GM12878 (cell line): ENCODE measurements at regions not wholly inside any gene's neighbourhood (a gene's known extent, or its start where the extent isn't known, plus 50 kb on each side); places are given as distances from the start of the nearest gene placed in this dataset.

Experiments used
- ATAC-seq: fragments of 200-7000 bp; cut with Tn5 transposase; 3 replicates; pipeline ENCODE4 v1.9.1; 2020; ENCODE audit warnings: mild to moderate bottlenecking, moderate library complexity
- BruUV-seq: library from RNA; stranded (reverse); fragments of 400-500 nt; replicated peaks from 2 replicates; lab custom pipeline; 2021; lab: Mats Ljungman, UMichigan
- CTCF ChIA-PET: fragments of 300-600 bp; sonication (Branson Sonifier 250); formaldehyde crosslinking; extraction: SDS; loops from one replicate; lab custom pipeline; 2021; ENCODE audit warnings: inconsistent platforms; lab: Yijun Ruan, JAX
- POLR2A ChIA-PET: fragments of 350-600 bp; formaldehyde crosslinking; extraction: SDS; loops from one replicate; lab custom pipeline; 2021; ENCODE audit warnings: inconsistent platforms; lab: Charles Lee
- RAD21 ChIA-PET: fragments of 300-600 bp; sonication (Branson Sonifier 250); formaldehyde crosslinking; loops from one replicate; lab custom pipeline; 2023; ENCODE audit warnings: antibody characterized with exemption; ENCODE audit not compliant: unreplicated experiment; lab: Charles Lee
- SMC1A ChIA-PET: fragments of 300-600 bp; sonication (Branson Sonifier 250); formaldehyde crosslinking; loops from one replicate; lab custom pipeline; 2023; ENCODE audit not compliant: unreplicated experiment, uncharacterized antibody; lab: Charles Lee
- DNase-seq: peaks from one replicate; pipeline ENCODE4 v3.0.0-alpha.2; 2011; ENCODE audit warnings: low read depth, low spot score
- FAIRE-seq: peaks from 3 replicates; lab custom pipeline; 2011; peaks lifted over from hg19 to GRCh38; lab: Jason Lieb, UNC
- H2AFZ ChIP-seq: 2 replicates; pipeline ENCODE4 v1.6.0; 2011; ENCODE audit warnings: low read depth, low read length, control low read depth; ENCODE audit not compliant: control insufficient read depth
- H3K27ac ChIP-seq: 2 replicates; pipeline ENCODE4 v1.5.1; 2011; ENCODE audit warnings: control low read depth; ENCODE audit not compliant: control insufficient read depth, insufficient read depth
- H3K27me3 ChIP-seq, 2 experiments: replicated peaks in 1 of 2; 2 replicates each; pipeline versions ENCODE4 v1.6.0 to v1.6.1; 2011; ENCODE audit warnings: low read length in 1 of 2; ENCODE audit not compliant: control insufficient read depth in 2 of 2, insufficient read depth in 2 of 2
- H3K36me3 ChIP-seq, 2 experiments: 2 replicates each; pipeline ENCODE4 v1.5.1; 2011; ENCODE audit warnings: low read length in 1 of 2; ENCODE audit not compliant: control insufficient read depth in 2 of 2, insufficient read depth in 2 of 2
- H3K4me1 ChIP-seq: 2 replicates; pipeline ENCODE4 v1.6.1; 2011; ENCODE audit warnings: mild to moderate bottlenecking, low read length, moderate library complexity, mixed read lengths; ENCODE audit not compliant: control insufficient read depth, insufficient read depth
- H3K4me2 ChIP-seq: 2 replicates; pipeline ENCODE4 v1.6.0; 2011; ENCODE audit warnings: control low read depth; ENCODE audit not compliant: control insufficient read depth, insufficient read depth
- H3K4me3 ChIP-seq: fragments of 200-600 bp; sonication (generic); 2 replicates; pipeline ENCODE4 v1.5.1; 2016
- H3K79me2 ChIP-seq: 2 replicates; pipeline ENCODE4 v1.6.0; 2011; ENCODE audit warnings: low read length; ENCODE audit not compliant: control insufficient read depth, insufficient read depth
- H3K9ac ChIP-seq: 2 replicates; pipeline ENCODE4 v1.8.0; 2011; ENCODE audit warnings: low read length, control low read depth, mixed read lengths; ENCODE audit not compliant: control insufficient read depth, insufficient read depth
- H3K9me3 ChIP-seq: replicated peaks from 3 replicates; pipeline ENCODE4 v1.5.1; 2011; ENCODE audit warnings: mild to moderate bottlenecking, low read length; ENCODE audit not compliant: control insufficient read depth, insufficient read depth
- H4K20me1 ChIP-seq: 2 replicates; pipeline ENCODE4 v1.6.0; 2011; ENCODE audit not compliant: control insufficient read depth, insufficient read depth
- ATF7 ChIP-seq: fragments of 450-650 bp; IDR thresholded peaks from 2 replicates; pipeline ENCODE4 v1.6.1; 2016; ENCODE audit warnings: low read depth, mild to moderate bottlenecking
- CREB1 ChIP-seq: IDR thresholded peaks from 2 replicates; pipeline ENCODE4 v1.6.1; 2012; ENCODE audit warnings: low read depth, mild to moderate bottlenecking, inconsistent platforms
- ESRRA ChIP-seq: IDR thresholded peaks from 2 replicates; pipeline ENCODE4 v1.6.1; 2012; ENCODE audit warnings: mild to moderate bottlenecking, low read length, improper control_type of control experiment
- EZH2 ChIP-seq: IDR thresholded peaks from 2 replicates; pipeline ENCODE4 v1.6.1; 2012; ENCODE audit warnings: low read depth, mild to moderate bottlenecking, control low read depth, inconsistent platforms, low read length, borderline replicate concordance; ENCODE audit not compliant: control insufficient read depth
- GABPA ChIP-seq: IDR thresholded peaks from 2 replicates; pipeline ENCODE4 v1.6.1; 2014; ENCODE audit warnings: antibody characterized with exemption, low read depth, mild to moderate bottlenecking, inconsistent platforms
- KDM1A ChIP-seq: fragments of 200-600 bp; sonication (generic); IDR thresholded peaks from 2 replicates; pipeline ENCODE4 v1.6.1; 2016; ENCODE audit warnings: borderline replicate concordance
- MTA3 ChIP-seq: IDR thresholded peaks from 2 replicates; pipeline ENCODE4 v1.6.1; 2012; ENCODE audit warnings: low read length, inconsistent platforms, borderline replicate concordance
- NFXL1 ChIP-seq: fragments of 450-650 bp; IDR thresholded peaks from 2 replicates; pipeline ENCODE4 v1.6.1; 2017; ENCODE audit warnings: antibody characterized with exemption, mild to moderate bottlenecking, borderline replicate concordance
- PAX8 ChIP-seq: fragments of 450-650 bp; IDR thresholded peaks from 2 replicates; pipeline ENCODE4 v1.6.1; 2017; ENCODE audit warnings: mild to moderate bottlenecking, moderate library complexity
- RAD21 ChIP-seq: IDR thresholded peaks from 2 replicates; pipeline ENCODE4 v1.6.1; 2011; ENCODE audit warnings: mild to moderate bottlenecking, low read depth, low read length, moderate library complexity; ENCODE audit not compliant: insufficient read depth
- SIX5 ChIP-seq: IDR thresholded peaks from 2 replicates; pipeline ENCODE4 v1.6.1; 2011; ENCODE audit warnings: mild to moderate bottlenecking, low read depth, low read length, moderate library complexity; ENCODE audit not compliant: severe bottlenecking
- SMARCA5 ChIP-seq: fragments of 450-650 bp; IDR thresholded peaks from 2 replicates; pipeline ENCODE4 v1.6.1; 2017; ENCODE audit warnings: mild to moderate bottlenecking
- SRF ChIP-seq, 2 experiments: IDR thresholded peaks; 2 replicates each; pipeline ENCODE4 v1.6.1; 2011; ENCODE audit warnings: low read depth in 2 of 2, low read length in 2 of 2, mild to moderate bottlenecking in 1 of 2, moderate library complexity in 1 of 2
- TCF3 ChIP-seq: IDR thresholded peaks from 2 replicates; pipeline ENCODE4 v1.6.1; 2012; ENCODE audit warnings: low read depth, mild to moderate bottlenecking, low read length, borderline replicate concordance; ENCODE audit not compliant: insufficient read depth
- WGBS: methylation state at CpG from one replicate; pipeline ENCODE4 v1.1.6; 2016; ENCODE audit warnings: low lambda C conversion rate; ENCODE audit not compliant: insufficient replicate concordance, insufficient coverage; ENCODE audit errors: missing lambda C conversion rate; 5-methylcytosine and 5-hydroxymethylcytosine counted together
- in situ Hi-C: fragments of 300-500 bp; cut with MboI; formaldehyde crosslinking; loops from 9 replicates; pipeline ENCODE4 v1.14.3; 2018; ENCODE audit warnings: mixed read lengths
- intact Hi-C: fragments of 100-400 bp; cut with micrococcal nuclease; formaldehyde crosslinking; loops from one replicate; pipeline ENCODE4 v1.14.2; 2022; ENCODE audit not compliant: unreplicated experiment

DNA sequence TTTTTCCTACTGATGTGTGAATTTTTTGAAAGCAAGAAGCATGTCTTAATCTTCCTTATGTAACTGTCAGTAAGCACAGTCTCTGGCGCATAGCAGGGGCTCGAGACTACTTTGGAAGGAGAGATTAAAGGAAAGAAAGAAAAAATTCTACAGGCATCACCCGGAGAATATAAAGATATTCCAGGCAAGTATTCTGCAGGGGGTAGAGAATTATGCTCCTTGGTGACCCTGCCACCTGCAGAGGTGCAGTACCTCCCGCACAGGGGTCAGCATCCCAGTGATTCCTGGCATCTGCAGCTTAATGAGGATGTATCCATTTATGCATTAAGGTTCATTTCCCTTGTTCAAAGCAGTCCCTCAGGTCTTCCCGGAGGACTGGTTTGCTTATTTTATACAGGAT lies 87.6 kb upstream of the WLS start:
- Histone ChIP-seq H3K27ac (no peak overlapping the region), H3K36me3 (no peaks in the 10 kb centered on the region), H2AFZ (no peak overlapping the region), H3K4me3 (no peak overlapping the region), H3K27me3 (no peaks in the 10 kb centered on the region), H4K20me1 (no peaks in the 10 kb centered on the region), H3K79me2 (no peaks in the 10 kb centered on the region), H3K9ac (no peak overlapping the region), H3K4me1 (no peaks in the 10 kb centered on the region), H3K4me2 (no peak overlapping the region), H3K9me3 (no peaks in the 10 kb centered on the region)
- CTCF ChIA-PET = interaction anchor here (0.6 to 7.9 kb wide), 6 partner anchors 10 to 1554 kb away, joined by 3 to 94 read pairs (median 12); no protein-coding TSS in a partner anchor
- in situ Hi-C loops (no loop called here), intact Hi-C loops (loop anchor here (2.0 kb wide), 1 partner anchor 199 kb away; no protein-coding TSS in a partner anchor)
- WGBS = 30% methylated on average over 5 of the region's 5 CpGs
- no peak for ATAC-seq
- no peak for DNase-seq
- no TSS peak for BruUV-seq
- no peak for FAIRE-seq
- RAD21 ChIA-PET = interaction anchor here (2.7 to 2.8 kb wide), 2 partner anchors 199 to 202 kb away, joined by 10 to 43 read pairs; no protein-coding TSS in a partner anchor
- POLR2A ChIA-PET = no interaction called here
- SMC1A ChIA-PET = interaction anchor here (2.8 to 5.1 kb wide), 2 partner anchors 199 to 202 kb away, joined by 15 to 50 read pairs; no protein-coding TSS in a partner anchor
- no peak for TF ChIP-seq NFXL1
- TF ChIP-seq KDM1A = no peak
- TF ChIP-seq EZH2 = no peak
- TF ChIP-seq CREB1 = no peak
- no peak for TF ChIP-seq TCF3
- no peak for TF ChIP-seq MTA3
- no peak for TF ChIP-seq GABPA
- no peak for TF ChIP-seq ESRRA
- no peak for TF ChIP-seq RAD21
- TF ChIP-seq SIX5 = no peak
- TF ChIP-seq SRF (IDR thresholded peaks at IDR 0.05; ENCODE audit: low read depth in 2 of 2, low read length in 2 of 2) = no peak
- no peak for TF ChIP-seq SMARCA5
- no peak for TF ChIP-seq PAX8
- TF ChIP-seq ATF7 = no peak
